ENCODE measurements at regions not wholly inside any gene's neighbourhood (a gene's known extent, or its start where the extent isn't known, plus 50 kb on each side); places are given as distances from the start of the nearest gene placed in this dataset.

DNA sequence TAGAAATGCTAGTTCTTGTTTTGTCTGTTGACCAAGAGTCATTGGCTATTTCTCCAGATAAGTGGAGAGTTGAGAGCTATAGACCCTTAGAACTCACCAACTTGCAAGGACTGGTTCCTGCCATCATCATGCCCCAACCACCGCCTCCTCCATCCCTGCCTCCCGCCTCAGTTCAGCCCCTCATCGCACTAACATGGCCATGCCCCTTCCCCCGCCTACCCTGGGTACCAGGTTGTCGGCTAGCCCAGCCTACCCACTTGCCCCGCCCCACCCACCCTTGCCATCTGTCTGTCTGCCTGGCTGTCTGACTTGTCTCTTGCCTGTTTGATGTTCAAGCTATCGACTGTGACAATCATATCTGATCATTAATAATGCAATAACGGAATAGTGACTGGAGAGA, 154.1 kb downstream of the TRIM29 start:
- TF ChIP-seq POLR2A (IDR thresholded peaks at IDR 0.05): no peak
- no peak for TF ChIP-seq CTCF (IDR thresholded peaks at IDR 0.05)
